Keratinocyte (primary cell): ENCODE measurements at regions not wholly inside any gene's neighbourhood (a gene's known extent, or its start where the extent isn't known, plus 50 kb on each side); places are given as distances from the start of the nearest gene placed in this dataset.

ENCODE experiments used
- DNase-seq: peaks from one replicate; pipeline ENCODE4 v3.0.0-alpha.2; 2011; ENCODE audit warnings: low read depth, missing footprints, low spot score
- FAIRE-seq: peaks from 2 replicates; lab custom pipeline; 2011; peaks lifted over from hg19 to GRCh38; lab: Jason Lieb, UNC
- H2AFZ ChIP-seq: 2 replicates; pipeline ENCODE4 v1.6.0; 2012; ENCODE audit warnings: low read length, control low read depth, inconsistent platforms; ENCODE audit not compliant: control insufficient read depth
- H3K27ac ChIP-seq: 2 replicates; pipeline ENCODE4 v1.5.1; 2011; ENCODE audit warnings: low read length; ENCODE audit not compliant: control insufficient read depth, insufficient read depth
- H3K27me3 ChIP-seq: 3 replicates; pipeline ENCODE4 v1.6.0; 2011; ENCODE audit warnings: low read length; ENCODE audit not compliant: control insufficient read depth, insufficient read depth; ENCODE audit errors: extremely low read depth
- H3K36me3 ChIP-seq, 2 experiments: 2 replicates in 1 of 2; 3 replicates in 1 of 2; pipeline ENCODE4 v1.5.1; 2011; ENCODE audit warnings: low read length in 2 of 2, mild to moderate bottlenecking in 1 of 2; ENCODE audit not compliant: control insufficient read depth in 2 of 2, insufficient read depth in 2 of 2; ENCODE audit errors: extremely low read depth in 1 of 2
- H3K4me1 ChIP-seq: 3 replicates; pipeline ENCODE4 v1.5.1; 2011; ENCODE audit warnings: low read length; ENCODE audit not compliant: control insufficient read depth, insufficient read depth; ENCODE audit errors: extremely low read depth
- H3K4me2 ChIP-seq: 3 replicates; pipeline ENCODE4 v1.6.0; 2011; ENCODE audit warnings: low read depth, low read length; ENCODE audit not compliant: control insufficient read depth, insufficient read depth; ENCODE audit errors: extremely low read depth
- H3K4me3 ChIP-seq, 3 experiments: fragments of 200-600 bp in 1 of 3; sonication (generic) in 1 of 3; 2 replicates in 2 of 3; 3 replicates in 1 of 3; pipeline ENCODE4 v1.5.1; 2011 to 2016; ENCODE audit warnings: low read length in 3 of 3, mild to moderate bottlenecking in 3 of 3, control low read depth in 2 of 3, inconsistent platforms in 1 of 3, low read depth in 1 of 3, mixed read lengths in 1 of 3, mixed run types in 1 of 3, moderate library complexity in 1 of 3; ENCODE audit not compliant: control insufficient read depth in 2 of 3, insufficient read depth in 2 of 3; ENCODE audit errors: extremely low read depth in 1 of 3
- H3K79me2 ChIP-seq: 2 replicates; pipeline ENCODE4 v1.6.0; 2012; ENCODE audit warnings: low read length; ENCODE audit not compliant: control insufficient read depth, insufficient read depth
- H3K9ac ChIP-seq: 3 replicates; pipeline ENCODE4 v1.6.0; 2011; ENCODE audit warnings: low read length; ENCODE audit not compliant: control insufficient read depth, insufficient read depth; ENCODE audit errors: extremely low read depth
- H3K9me1 ChIP-seq: 3 replicates; pipeline ENCODE4 v1.6.0; 2011; ENCODE audit warnings: low read length; ENCODE audit not compliant: control insufficient read depth, insufficient read depth; ENCODE audit errors: extremely low read depth
- H3K9me3 ChIP-seq: 2 replicates; pipeline ENCODE4 v1.5.1; 2012; ENCODE audit warnings: low read depth, low read length; ENCODE audit not compliant: control insufficient read depth
- H4K20me1 ChIP-seq: 3 replicates; pipeline ENCODE4 v1.6.0; 2011; ENCODE audit warnings: low read length; ENCODE audit not compliant: control insufficient read depth, insufficient read depth; ENCODE audit errors: extremely low read depth
- EZH2 ChIP-seq: IDR thresholded peaks from one replicate; pipeline ENCODE4 v1.6.1; 2012; ENCODE audit warnings: inconsistent platforms, mild to moderate bottlenecking, low read length, moderate library complexity
- dilution Hi-C: fragments of 300-500 bp; cut with MboI; formaldehyde crosslinking; loops from one replicate; pipeline ENCODE4 v1.7.0; 2020; ENCODE audit warnings: low sequenced_read_pairs; ENCODE audit not compliant: extremely low pct_ligation_motif_present
- TF ChIP-seq, protein P1 (sequence below), 3 experiments: IDR thresholded peaks in 1 of 3; conservative IDR thresholded peaks in 1 of 3; optimal IDR thresholded peaks in 1 of 3; 2 replicates in 2 of 3; 3 replicates in 1 of 3; pipeline versions ENCODE3 to v1.5.1; 2011; ENCODE audit warnings: low read length in 3 of 3, mild to moderate bottlenecking in 3 of 3, moderate library complexity in 2 of 3, control low read depth in 1 of 3, inconsistent platforms in 1 of 3; ENCODE audit not compliant: insufficient read depth in 2 of 3; ENCODE audit errors: extremely low read depth in 1 of 3

DNA sequence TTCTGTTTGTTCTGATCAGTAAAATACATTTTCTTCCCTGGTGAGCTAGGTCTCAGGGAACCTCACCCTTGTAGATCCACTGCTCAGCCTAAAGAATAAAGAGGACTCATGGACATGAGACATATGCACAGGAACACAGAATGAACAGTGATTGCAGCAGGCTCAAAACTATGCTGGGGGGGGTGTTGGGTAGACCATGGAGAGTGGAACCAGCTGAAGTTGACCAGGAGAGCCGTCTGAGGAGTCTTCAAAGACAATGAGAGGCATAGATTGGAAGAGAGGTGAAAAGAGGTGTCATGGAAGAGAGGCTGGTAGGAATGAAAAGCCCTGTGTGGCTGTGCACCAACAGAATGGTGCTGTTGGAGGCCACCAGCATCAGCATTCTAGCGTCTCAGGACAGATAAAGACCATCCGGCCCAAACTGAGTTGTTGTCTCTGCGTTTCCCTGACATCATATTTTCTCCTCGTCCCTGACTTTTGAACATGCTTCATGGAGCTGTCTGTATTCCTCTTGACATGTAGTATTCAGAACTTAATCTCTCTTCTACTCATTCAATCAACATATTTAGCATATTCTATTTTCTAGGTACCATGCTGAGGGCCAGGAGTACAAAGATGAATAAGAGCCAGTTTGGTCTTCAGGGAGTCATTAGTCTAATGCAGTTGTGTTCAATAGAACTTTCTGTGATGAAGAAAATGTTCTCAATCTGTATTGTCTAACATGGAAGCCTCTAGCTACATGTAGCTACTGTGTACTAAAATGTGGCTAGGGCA, 331.8 kb downstream of the CYP26B1 start:
- no peak overlapping the region for H3K9ac ChIP-seq
- no peak for DNase-seq
- H3K36me3 ChIP-seq: no peaks in the 10 kb centered on the region
- H3K27ac ChIP-seq: no peak overlapping the region
- TF ChIP-seq, protein P1, sequence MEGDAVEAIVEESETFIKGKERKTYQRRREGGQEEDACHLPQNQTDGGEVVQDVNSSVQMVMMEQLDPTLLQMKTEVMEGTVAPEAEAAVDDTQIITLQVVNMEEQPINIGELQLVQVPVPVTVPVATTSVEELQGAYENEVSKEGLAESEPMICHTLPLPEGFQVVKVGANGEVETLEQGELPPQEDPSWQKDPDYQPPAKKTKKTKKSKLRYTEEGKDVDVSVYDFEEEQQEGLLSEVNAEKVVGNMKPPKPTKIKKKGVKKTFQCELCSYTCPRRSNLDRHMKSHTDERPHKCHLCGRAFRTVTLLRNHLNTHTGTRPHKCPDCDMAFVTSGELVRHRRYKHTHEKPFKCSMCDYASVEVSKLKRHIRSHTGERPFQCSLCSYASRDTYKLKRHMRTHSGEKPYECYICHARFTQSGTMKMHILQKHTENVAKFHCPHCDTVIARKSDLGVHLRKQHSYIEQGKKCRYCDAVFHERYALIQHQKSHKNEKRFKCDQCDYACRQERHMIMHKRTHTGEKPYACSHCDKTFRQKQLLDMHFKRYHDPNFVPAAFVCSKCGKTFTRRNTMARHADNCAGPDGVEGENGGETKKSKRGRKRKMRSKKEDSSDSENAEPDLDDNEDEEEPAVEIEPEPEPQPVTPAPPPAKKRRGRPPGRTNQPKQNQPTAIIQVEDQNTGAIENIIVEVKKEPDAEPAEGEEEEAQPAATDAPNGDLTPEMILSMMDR (optimal IDR thresholded peaks at IDR 0.05 in 1 of 3, IDR thresholded peaks at IDR 0.05 in 1 of 3, conservative IDR thresholded peaks at IDR 0.05 in 1 of 3; ENCODE audit: extremely low read depth in 1 of 3, insufficient read depth in 2 of 3, low read length in 3 of 3): no peak
- TF ChIP-seq EZH2: no peak
- no peak overlapping the region for H2AFZ ChIP-seq
- no peak for FAIRE-seq
- H3K9me1 ChIP-seq: no peaks in the 10 kb centered on the region
- no peaks in the 10 kb centered on the region for H3K9me3 ChIP-seq
- H4K20me1 ChIP-seq: no peaks in the 10 kb centered on the region
- dilution Hi-C loops: no loop called here
- H3K4me3 ChIP-seq: no peak overlapping the region
- H3K27me3 ChIP-seq: peaks cover 31% of the 10 kb centered on the region
- H3K4me2 ChIP-seq: no peak overlapping the region
- H3K79me2 ChIP-seq: no peaks in the 10 kb centered on the region
- no peaks in the 10 kb centered on the region for H3K4me1 ChIP-seq

DNA sequence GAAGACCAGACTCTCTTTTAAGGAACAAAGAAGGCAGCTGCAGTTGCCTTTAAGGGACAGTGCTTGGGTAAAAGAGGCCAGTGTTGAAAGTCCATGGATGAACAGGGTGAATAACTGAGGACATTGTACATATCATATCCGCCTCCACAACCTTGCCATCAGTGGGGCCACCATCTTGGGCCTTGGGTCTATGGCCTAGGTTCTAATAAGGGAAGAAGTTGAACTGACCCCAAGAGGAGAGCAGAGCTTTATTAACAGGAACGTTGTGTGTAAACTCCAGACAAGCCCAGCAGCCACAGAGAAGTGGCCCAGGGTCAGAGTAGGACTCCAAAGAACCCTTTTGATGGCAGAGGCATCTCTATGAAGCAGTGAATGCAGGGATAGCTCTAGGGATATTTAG, 332.8 kb downstream of the CYP26B1 start:
- Histone ChIP-seq H3K36me3 (no peaks in the 10 kb centered on the region), H4K20me1 (no peaks in the 10 kb centered on the region), H3K9me1 (no peaks in the 10 kb centered on the region), H3K4me2 (no peak overlapping the region), H3K27ac (no peak overlapping the region), H2AFZ (no peak overlapping the region), H3K27me3 (peaks cover 31% of the 10 kb centered on the region), H3K9me3 (no peaks in the 10 kb centered on the region), H3K4me3 (no peak overlapping the region), H3K79me2 (no peaks in the 10 kb centered on the region), H3K9ac (no peak overlapping the region), H3K4me1 (no peaks in the 10 kb centered on the region)
- dilution Hi-C loops: no loop called here
- DNase-seq (no peak), FAIRE-seq (no peak)
- TF ChIP-seq, protein P1 (optimal IDR thresholded peaks at IDR 0.05 in 1 of 3, IDR thresholded peaks at IDR 0.05 in 1 of 3, conservative IDR thresholded peaks at IDR 0.05 in 1 of 3; ENCODE audit: extremely low read depth in 1 of 3, insufficient read depth in 2 of 3, low read length in 3 of 3): no peak
- no peak for TF ChIP-seq EZH2
